SK-N-SH treated with all-trans-retinoic acid at 6 μM for 48 hours (cell line): ENCODE measurements at regions not wholly inside any gene's neighbourhood (a gene's known extent, or its start where the extent isn't known, plus 50 kb on each side); places are given as distances from the start of the nearest gene placed in this dataset.

Experiments
- ARNTL ChIP-seq: fragments of 450-650 bp; formaldehyde crosslinking; IDR thresholded peaks from 2 replicates; pipeline ENCODE4 v1.5.0; 2020; ENCODE audit warnings: low read depth, mild to moderate bottlenecking, moderate library complexity, borderline replicate concordance
- CSRNP3 ChIP-seq: fragments of 250-450 bp; sonication (Bioruptor Pico); IDR thresholded peaks from 2 replicates; pipeline ENCODE4 v1.5.1; 2021; ENCODE audit warnings: mild to moderate bottlenecking, moderate library complexity
- ESRRG ChIP-seq: fragments of 250-450 bp; sonication (Bioruptor Pico); IDR thresholded peaks from 2 replicates; pipeline ENCODE4 v1.6.1; 2021; ENCODE audit warnings: mild to moderate bottlenecking
- GLIS3 ChIP-seq: fragments of 250-450 bp; sonication (Bioruptor Pico); IDR thresholded peaks from 2 replicates; pipeline ENCODE4 v1.5.0; 2020; ENCODE audit warnings: mild to moderate bottlenecking, moderate library complexity
- OSR1 ChIP-seq: fragments of 250-450 bp; sonication (Bioruptor Pico); IDR thresholded peaks from 2 replicates; pipeline ENCODE4 v1.8.0; 2022; ENCODE audit warnings: moderate library complexity, mild to moderate bottlenecking, inconsistent platforms
- POU6F1 ChIP-seq: fragments of 250-450 bp; sonication (Bioruptor Pico); IDR thresholded peaks from 2 replicates; pipeline ENCODE4 v1.8.0; 2021; ENCODE audit warnings: low read depth, mild to moderate bottlenecking, moderate library complexity, borderline replicate concordance
- RARB ChIP-seq: fragments of 250-450 bp; sonication (Bioruptor Pico); IDR thresholded peaks from 2 replicates; pipeline ENCODE4 v1.8.0; 2021; ENCODE audit warnings: mild to moderate bottlenecking, moderate library complexity
- TCF4 ChIP-seq: fragments of 250-450 bp; sonication (Bioruptor Pico); IDR thresholded peaks from 2 replicates; pipeline ENCODE4 v1.8.0; 2021; ENCODE audit warnings: mild to moderate bottlenecking, moderate library complexity, borderline replicate concordance
- ZC3H10 ChIP-seq: fragments of 250-450 bp; sonication (Bioruptor Pico); IDR thresholded peaks from 2 replicates; pipeline ENCODE4 v1.5.1; 2021; ENCODE audit warnings: mild to moderate bottlenecking, moderate library complexity
- ZFP3 ChIP-seq: fragments of 250-450 bp; sonication (Bioruptor Pico); IDR thresholded peaks from 2 replicates; pipeline ENCODE4 v1.5.0; 2020; ENCODE audit warnings: mild to moderate bottlenecking, moderate library complexity
- ZFP30 ChIP-seq: fragments of 450-650 bp; formaldehyde crosslinking; IDR thresholded peaks from 2 replicates; pipeline ENCODE4 v1.5.0; 2022; ENCODE audit warnings: mild to moderate bottlenecking, moderate library complexity
- ZNF8 ChIP-seq: fragments of 450-650 bp; formaldehyde crosslinking; IDR thresholded peaks from 2 replicates; pipeline ENCODE4 v1.5.0; 2020; ENCODE audit warnings: mild to moderate bottlenecking, moderate library complexity
- TF ChIP-seq, protein P1 (sequence below): fragments of 250-450 bp; sonication (Bioruptor Pico); IDR thresholded peaks from 2 replicates; pipeline ENCODE4 v1.5.1; 2020; ENCODE audit warnings: low read depth, mild to moderate bottlenecking, moderate library complexity

GRCh38 chr4:177667687-177668086, 225.4 kb upstream of the AGA start:
- TF ChIP-seq ZNF8 (CRISPR knock-in tag) (no peak), ZFP3 (CRISPR knock-in tag) (no peak), GLIS3 (CRISPR knock-in tag) (no peak), ARNTL (CRISPR knock-in tag) (no peak), POU6F1 (CRISPR knock-in tag) (no peak), RARB (CRISPR knock-in tag) (no peak), ESRRG (CRISPR knock-in tag) (no peak), ZC3H10 (CRISPR knock-in tag) (no peak), ZFP30 (CRISPR knock-in tag) (no peak), TCF4 (no peak), OSR1 (CRISPR knock-in tag) (no peak), CSRNP3 (CRISPR knock-in tag) (no peak)
- TF ChIP-seq, protein P1, sequence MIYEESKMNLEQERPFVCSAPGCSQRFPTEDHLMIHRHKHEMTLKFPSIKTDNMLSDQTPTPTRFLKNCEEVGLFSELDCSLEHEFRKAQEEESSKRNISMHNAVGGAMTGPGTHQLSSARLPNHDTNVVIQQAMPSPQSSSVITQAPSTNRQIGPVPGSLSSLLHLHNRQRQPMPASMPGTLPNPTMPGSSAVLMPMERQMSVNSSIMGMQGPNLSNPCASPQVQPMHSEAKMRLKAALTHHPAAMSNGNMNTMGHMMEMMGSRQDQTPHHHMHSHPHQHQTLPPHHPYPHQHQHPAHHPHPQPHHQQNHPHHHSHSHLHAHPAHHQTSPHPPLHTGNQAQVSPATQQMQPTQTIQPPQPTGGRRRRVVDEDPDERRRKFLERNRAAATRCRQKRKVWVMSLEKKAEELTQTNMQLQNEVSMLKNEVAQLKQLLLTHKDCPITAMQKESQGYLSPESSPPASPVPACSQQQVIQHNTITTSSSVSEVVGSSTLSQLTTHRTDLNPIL = no peak
